Ishikawa (cell line): ENCODE measurements at regions not wholly inside any gene's neighbourhood (a gene's known extent, or its start where the extent isn't known, plus 50 kb on each side); places are given as distances from the start of the nearest gene placed in this dataset.

Experiments
- CEBPB ChIP-seq: IDR thresholded peaks from 2 replicates; pipeline ENCODE4 v1.6.1; 2012
- CREB1 ChIP-seq: IDR thresholded peaks from 2 replicates; pipeline ENCODE4 v1.6.1; 2012; ENCODE audit warnings: low read depth
- EGR1 ChIP-seq: IDR thresholded peaks from 2 replicates; pipeline ENCODE4 v1.6.1; 2012
- EP300 ChIP-seq: IDR thresholded peaks from 2 replicates; pipeline ENCODE4 v1.6.1; 2012; ENCODE audit warnings: borderline replicate concordance
- FOXM1 ChIP-seq: IDR thresholded peaks from 2 replicates; pipeline ENCODE4 v1.6.1; 2012; ENCODE audit warnings: low read depth, borderline replicate concordance
- NFIC ChIP-seq: IDR thresholded peaks from 2 replicates; pipeline ENCODE4 v1.6.1; 2012
- RAD21 ChIP-seq: IDR thresholded peaks from 2 replicates; pipeline ENCODE4 v1.6.1; 2012; ENCODE audit warnings: low read depth
- REST ChIP-seq: IDR thresholded peaks from 2 replicates; pipeline ENCODE4 v1.6.1; 2012; ENCODE audit warnings: low read depth, mild to moderate bottlenecking
- TAF1 ChIP-seq: IDR thresholded peaks from 2 replicates; pipeline ENCODE4 v1.6.1; 2012; ENCODE audit warnings: low read depth, mild to moderate bottlenecking
- TCF12 ChIP-seq: IDR thresholded peaks from 2 replicates; pipeline ENCODE4 v1.6.1; 2012; ENCODE audit warnings: low read depth
- TEAD4 ChIP-seq: IDR thresholded peaks from 2 replicates; pipeline ENCODE4 v1.6.1; 2012
- USF1 ChIP-seq: IDR thresholded peaks from 2 replicates; pipeline ENCODE4 v1.6.1; 2012
- YY1 ChIP-seq: IDR thresholded peaks from 2 replicates; pipeline ENCODE4 v1.6.1; 2012; ENCODE audit warnings: low read depth
- ZBTB7A ChIP-seq: IDR thresholded peaks from 2 replicates; pipeline ENCODE4 v1.6.1; 2012; ENCODE audit warnings: low read depth
- TF ChIP-seq, protein P1 (sequence below): IDR thresholded peaks from 2 replicates; pipeline ENCODE4 v1.6.1; 2012

DNA sequence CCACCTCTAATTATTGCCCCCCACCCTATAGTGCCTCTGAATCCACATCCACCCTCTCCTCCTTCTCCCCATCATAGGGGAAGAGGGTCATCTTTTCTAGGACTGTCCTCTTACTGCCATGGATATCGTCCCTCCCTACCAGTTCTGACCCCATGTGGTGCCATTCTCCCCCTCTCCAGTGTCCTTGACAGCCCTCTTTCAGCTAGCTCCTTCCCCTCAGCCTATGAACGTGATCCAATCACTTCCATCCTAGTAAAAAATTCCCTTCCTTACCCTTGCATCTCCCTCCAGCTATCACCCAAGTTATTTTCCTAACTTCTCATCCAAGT lies 172.7 kb downstream of the RRAGC start:
- TF ChIP-seq EP300: no peak

GRCh38 chr1:38686167-38686926 lies 173.2 kb downstream of the RRAGC start:
- no peak for TF ChIP-seq CEBPB
- no peak for TF ChIP-seq YY1
- no peak for TF ChIP-seq RAD21
- no peak for TF ChIP-seq EP300
- TF ChIP-seq NFIC: no peak

- TF ChIP-seq EP300 (no peak), TCF12 (no peak)
Measured at GRCh38 chr1:38685388-38685787, 174.2 kb downstream of the RRAGC start.

DNA sequence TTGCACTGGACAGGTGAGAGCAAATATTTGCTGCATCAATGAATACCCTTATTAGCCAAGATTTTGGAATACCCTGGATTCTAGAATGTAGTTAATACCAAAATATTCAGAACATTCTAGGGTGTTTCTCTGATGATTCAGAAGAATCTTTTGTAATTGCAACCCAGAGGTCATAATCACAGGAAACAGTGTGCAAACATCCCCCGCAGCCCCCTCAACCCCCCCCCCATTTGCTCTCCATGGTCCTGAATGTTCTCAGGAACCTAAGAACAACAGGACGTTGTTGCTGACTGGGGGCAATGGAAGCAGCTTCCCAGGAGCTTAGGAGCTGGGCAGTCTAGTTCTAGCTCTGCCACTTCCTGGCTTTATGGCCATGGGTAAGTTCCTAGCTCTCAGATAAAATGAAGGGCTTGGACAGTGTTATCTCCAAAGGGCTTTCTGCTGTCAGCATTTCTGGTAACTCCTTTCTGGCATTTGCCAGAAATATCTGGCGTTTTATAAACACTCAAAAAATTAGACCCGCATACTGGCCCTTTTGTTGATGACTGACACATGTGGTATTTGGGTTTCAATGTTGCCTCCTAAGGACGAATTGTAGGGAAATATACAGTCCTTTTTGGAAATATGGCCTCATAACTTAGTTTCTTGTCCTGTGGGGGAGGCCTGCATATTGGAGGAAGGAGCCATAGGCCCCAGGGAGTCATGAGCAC lies 178.6 kb downstream of the RRAGC start:
- TF ChIP-seq EGR1 (no peak), TCF12 (no peak), TEAD4 (no peak), YY1 (no peak), EP300 (no peak), REST (peak; percentile 80), CEBPB (no peak)
- TF ChIP-seq, protein P1, sequence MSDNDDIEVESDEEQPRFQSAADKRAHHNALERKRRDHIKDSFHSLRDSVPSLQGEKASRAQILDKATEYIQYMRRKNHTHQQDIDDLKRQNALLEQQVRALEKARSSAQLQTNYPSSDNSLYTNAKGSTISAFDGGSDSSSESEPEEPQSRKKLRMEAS: no peak

- TF ChIP-seq TAF1 (no peak), TEAD4 (no peak), CEBPB (no peak), USF1 (no peak), CREB1 (no peak), EP300 (no peak), NFIC (no peak), RAD21 (no peak), FOXM1 (no peak), ZBTB7A (no peak), TCF12 (no peak), EGR1 (no peak), REST (no peak), YY1 (no peak)
- TF ChIP-seq, protein P1: no peak
Measured at GRCh38 chr1:38677756-38678155, 181.8 kb downstream of the RRAGC start.

DNA sequence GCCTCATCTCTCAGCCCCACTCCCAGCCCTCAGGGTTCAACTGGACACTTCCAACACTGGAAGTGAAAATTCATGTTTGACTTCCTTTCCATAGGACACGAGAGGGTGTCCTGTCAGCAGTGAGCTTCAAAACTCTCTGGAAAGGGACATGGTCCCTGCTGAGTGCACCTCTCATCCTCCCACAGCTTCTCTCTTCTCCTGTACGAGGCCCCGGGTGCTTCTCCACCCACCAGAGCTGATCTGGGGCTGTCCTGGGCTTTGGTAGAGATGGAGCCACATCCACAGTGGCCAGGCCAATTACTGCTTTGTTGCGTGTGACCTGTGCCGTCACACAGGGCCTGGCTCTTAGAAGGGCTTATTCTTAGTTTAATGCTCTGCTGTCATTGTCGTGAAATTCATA lies 182.3 kb downstream of the RRAGC start:
- TF ChIP-seq TAF1 (no peak), ZBTB7A (no peak), YY1 (no peak), EP300 (no peak), REST (no peak), NFIC (no peak), CEBPB (no peak), USF1 (no peak), CREB1 (no peak), RAD21 (no peak), EGR1 (no peak), FOXM1 (no peak), TCF12 (no peak), TEAD4 (no peak)
- TF ChIP-seq, protein P1: no peak
